ENCODE measurements at regions not wholly inside any gene's neighbourhood (a gene's known extent, or its start where the extent isn't known, plus 50 kb on each side); places are given as distances from the start of the nearest gene placed in this dataset.

DNA sequence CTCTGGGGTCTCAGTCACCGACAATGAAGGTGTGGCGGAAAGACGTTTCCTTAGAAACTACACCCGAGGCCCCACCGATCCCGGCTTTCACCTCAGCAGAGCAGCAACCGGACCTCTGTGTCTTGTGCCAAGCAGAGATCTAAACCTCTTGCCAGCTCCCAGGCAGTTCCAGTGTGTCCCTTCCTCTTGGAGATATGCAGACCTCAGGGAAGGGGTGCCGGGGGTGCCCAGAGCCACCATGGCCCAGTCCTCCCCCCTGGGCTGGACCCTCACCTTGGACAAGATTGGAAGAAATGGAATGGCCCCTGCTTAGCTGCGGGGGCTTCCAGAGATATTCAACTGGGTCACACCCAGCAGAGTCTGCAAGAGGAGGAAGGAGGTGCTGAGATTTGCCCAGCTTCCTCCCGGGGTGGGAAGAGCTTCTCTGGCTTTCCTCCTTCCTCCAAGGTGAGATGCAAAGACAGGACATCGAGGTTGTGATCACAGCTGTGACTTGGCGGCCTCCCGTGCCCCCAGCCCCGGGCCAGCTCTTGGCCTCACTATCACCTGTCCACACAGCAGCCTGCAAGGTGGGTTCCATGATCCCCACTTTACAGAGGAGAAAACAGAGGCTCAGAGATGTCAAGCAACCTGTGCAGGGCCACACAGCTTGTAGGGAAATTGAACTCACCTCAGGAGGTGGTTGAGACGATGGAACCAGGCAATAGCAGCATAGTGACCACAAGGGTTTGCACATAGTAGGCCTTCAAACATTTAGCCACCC is 281.7 kb upstream of the RTL1 start:
- no peak for TF ChIP-seq POLR2AphosphoS5 (IDR thresholded peaks at IDR 0.05; ENCODE audit: low read depth)
- TF ChIP-seq, protein P1, sequence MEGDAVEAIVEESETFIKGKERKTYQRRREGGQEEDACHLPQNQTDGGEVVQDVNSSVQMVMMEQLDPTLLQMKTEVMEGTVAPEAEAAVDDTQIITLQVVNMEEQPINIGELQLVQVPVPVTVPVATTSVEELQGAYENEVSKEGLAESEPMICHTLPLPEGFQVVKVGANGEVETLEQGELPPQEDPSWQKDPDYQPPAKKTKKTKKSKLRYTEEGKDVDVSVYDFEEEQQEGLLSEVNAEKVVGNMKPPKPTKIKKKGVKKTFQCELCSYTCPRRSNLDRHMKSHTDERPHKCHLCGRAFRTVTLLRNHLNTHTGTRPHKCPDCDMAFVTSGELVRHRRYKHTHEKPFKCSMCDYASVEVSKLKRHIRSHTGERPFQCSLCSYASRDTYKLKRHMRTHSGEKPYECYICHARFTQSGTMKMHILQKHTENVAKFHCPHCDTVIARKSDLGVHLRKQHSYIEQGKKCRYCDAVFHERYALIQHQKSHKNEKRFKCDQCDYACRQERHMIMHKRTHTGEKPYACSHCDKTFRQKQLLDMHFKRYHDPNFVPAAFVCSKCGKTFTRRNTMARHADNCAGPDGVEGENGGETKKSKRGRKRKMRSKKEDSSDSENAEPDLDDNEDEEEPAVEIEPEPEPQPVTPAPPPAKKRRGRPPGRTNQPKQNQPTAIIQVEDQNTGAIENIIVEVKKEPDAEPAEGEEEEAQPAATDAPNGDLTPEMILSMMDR (conservative IDR thresholded peaks at IDR 0.05; ENCODE audit: low read depth in 2 of 2), result no peak
